PC-9 (cell line): ENCODE measurements at regions not wholly inside any gene's neighbourhood (a gene's known extent, or its start where the extent isn't known, plus 50 kb on each side); places are given as distances from the start of the nearest gene placed in this dataset.

ENCODE experiments used
- CTCF ChIP-seq: fragments of 200-600 bp; sonication (generic); conservative IDR thresholded peaks from 2 replicates; pipeline ENCODE4 v1.6.1; 2017; ENCODE audit warnings: mixed run types, antibody characterized with exemption, mild to moderate bottlenecking, moderate library complexity
- EZH2 ChIP-seq: fragments of 200-600 bp; sonication (generic); IDR thresholded peaks from 2 replicates; pipeline ENCODE4 v1.8.0; 2017; ENCODE audit warnings: antibody characterized with exemption, low read depth

GRCh38 chr9:105050296-105050695 lies 122.3 kb upstream of the ABCA1 start:
- TF ChIP-seq CTCF (no peak), EZH2 (no peak)
